ENCODE measurements at regions not wholly inside any gene's neighbourhood (a gene's known extent, or its start where the extent isn't known, plus 50 kb on each side); places are given as distances from the start of the nearest gene placed in this dataset.

- H3K27ac ChIP-seq = no peak overlapping the region
- H2AFZ ChIP-seq = no peak overlapping the region
- no peaks in the 10 kb centered on the region for H3K36me3 ChIP-seq (ENCODE audit: low read depth)
- no peaks in the 10 kb centered on the region for H3F3A ChIP-seq (ENCODE audit: insufficient read depth, low read depth)
- DNase-seq = no peak
- no peaks in the 10 kb centered on the region for H3K4me1 ChIP-seq (replicated peaks; ENCODE audit: insufficient read depth)
- H3K9me2 ChIP-seq (ENCODE audit: insufficient read depth) = no peaks in the 10 kb centered on the region
- no peak overlapping the region for H3K4me2 ChIP-seq
- H4K20me1 ChIP-seq (ENCODE audit: insufficient read depth) = no peaks in the 10 kb centered on the region
- BruUV-seq (replicated peaks) = no TSS peak
- CTCF ChIA-PET = no interaction called here
- no peak overlapping the region for H3K4me3 ChIP-seq
- no peak for TF ChIP-seq EZH2 (IDR thresholded peaks at IDR 0.05; ENCODE audit: low read depth)
- no peak for TF ChIP-seq CTCF (conservative IDR thresholded peaks at IDR 0.05)
- no peaks in the 10 kb centered on the region for H3K79me2 ChIP-seq (ENCODE audit: low read depth)
- POLR2A ChIA-PET (ENCODE audit: unreplicated experiment) = no interaction called here
- no peaks in the 10 kb centered on the region for H3K9me3 ChIP-seq (ENCODE audit: insufficient read depth, low read depth)
- H3K27me3 ChIP-seq (ENCODE audit: insufficient read depth, low read depth) = no peaks in the 10 kb centered on the region
- intact Hi-C loops (cut with micrococcal nuclease; ENCODE audit: unreplicated experiment) = no loop called here
Measured at GRCh38 chr10:125495386-125495785, 187.6 kb downstream of the TEX36 start.

GRCh38 chr10:125494651-125495239 is 188.2 kb downstream of the TEX36 start:
- Histone ChIP-seq H4K20me1 (ENCODE audit: insufficient read depth) (no peaks in the 10 kb centered on the region), H3K9me3 (ENCODE audit: insufficient read depth, low read depth) (no peaks in the 10 kb centered on the region), H3K27ac (no peak overlapping the region), H2AFZ (no peak overlapping the region), H3F3A (ENCODE audit: insufficient read depth, low read depth) (no peaks in the 10 kb centered on the region), H3K36me3 (ENCODE audit: low read depth) (no peaks in the 10 kb centered on the region), H3K79me2 (ENCODE audit: low read depth) (no peaks in the 10 kb centered on the region), H3K4me1 (replicated peaks; ENCODE audit: insufficient read depth) (no peaks in the 10 kb centered on the region), H3K4me2 (no peak overlapping the region), H3K27me3 (ENCODE audit: insufficient read depth, low read depth) (no peaks in the 10 kb centered on the region), H3K4me3 (no peak overlapping the region), H3K9me2 (ENCODE audit: insufficient read depth) (no peaks in the 10 kb centered on the region)
- ChIA-PET CTCF (no interaction called here), POLR2A (ENCODE audit: unreplicated experiment) (no interaction called here)
- no TSS peak for BruUV-seq (replicated peaks)
- TF ChIP-seq EZH2 (IDR thresholded peaks at IDR 0.05; ENCODE audit: low read depth) = no peak
- TF ChIP-seq CTCF (conservative IDR thresholded peaks at IDR 0.05) = no peak
- intact Hi-C loops (cut with micrococcal nuclease; ENCODE audit: unreplicated experiment) = no loop called here
- DNase-seq = no peak

- no peaks in the 10 kb centered on the region for H3K9me2 ChIP-seq (ENCODE audit: insufficient read depth)
- no peaks in the 10 kb centered on the region for H4K20me1 ChIP-seq (ENCODE audit: insufficient read depth)
- BruUV-seq (replicated peaks) = no TSS peak
- H3K36me3 ChIP-seq (ENCODE audit: low read depth) = no peaks in the 10 kb centered on the region
- TF ChIP-seq CTCF (conservative IDR thresholded peaks at IDR 0.05) = no peak
- TF ChIP-seq EZH2 (IDR thresholded peaks at IDR 0.05; ENCODE audit: low read depth) = no peak
- ChIA-PET POLR2A (ENCODE audit: unreplicated experiment) (no interaction called here), CTCF (no interaction called here)
- H3K4me3 ChIP-seq = no peak overlapping the region
- no peak overlapping the region for H3K27ac ChIP-seq
- intact Hi-C loops (cut with micrococcal nuclease; ENCODE audit: unreplicated experiment) = no loop called here
- no peaks in the 10 kb centered on the region for H3K9me3 ChIP-seq (ENCODE audit: insufficient read depth, low read depth)
- no peaks in the 10 kb centered on the region for H3K27me3 ChIP-seq (ENCODE audit: insufficient read depth, low read depth)
- H3K4me1 ChIP-seq (replicated peaks; ENCODE audit: insufficient read depth) = no peaks in the 10 kb centered on the region
- H3F3A ChIP-seq (ENCODE audit: insufficient read depth, low read depth) = no peaks in the 10 kb centered on the region
- H3K79me2 ChIP-seq (ENCODE audit: low read depth) = no peaks in the 10 kb centered on the region
- H3K4me2 ChIP-seq = no peak overlapping the region
- H2AFZ ChIP-seq = no peak overlapping the region
- DNase-seq = no peak
Measured at GRCh38 chr10:125491381-125491780, 191.6 kb downstream of the TEX36 start.
